Mammary epithelial cell (primary cell): ENCODE measurements at regions not wholly inside any gene's neighbourhood (a gene's known extent, or its start where the extent isn't known, plus 50 kb on each side); places are given as distances from the start of the nearest gene placed in this dataset.

Experiments used
- EZH2 ChIP-seq: IDR thresholded peaks from 2 replicates; pipeline ENCODE4 v1.6.1; 2012; ENCODE audit warnings: low read length, inconsistent platforms, borderline replicate concordance
- TF ChIP-seq, protein P1 (sequence below), 2 donors: IDR thresholded peaks in 1 of 2; conservative IDR thresholded peaks in 1 of 2; 2 replicates each; pipeline ENCODE4 v1.5.1; 2011 to 2012; ENCODE audit warnings: inconsistent platforms in 2 of 2, low read length in 2 of 2, mild to moderate bottlenecking in 2 of 2, control low read depth in 1 of 2, low read depth in 1 of 2; ENCODE audit not compliant: insufficient read depth in 1 of 2; ENCODE audit errors: extremely low read depth in 1 of 2

GRCh38 chr22:42217019-42217751, 53.3 kb downstream of the TCF20 start:
- TF ChIP-seq, protein P1, sequence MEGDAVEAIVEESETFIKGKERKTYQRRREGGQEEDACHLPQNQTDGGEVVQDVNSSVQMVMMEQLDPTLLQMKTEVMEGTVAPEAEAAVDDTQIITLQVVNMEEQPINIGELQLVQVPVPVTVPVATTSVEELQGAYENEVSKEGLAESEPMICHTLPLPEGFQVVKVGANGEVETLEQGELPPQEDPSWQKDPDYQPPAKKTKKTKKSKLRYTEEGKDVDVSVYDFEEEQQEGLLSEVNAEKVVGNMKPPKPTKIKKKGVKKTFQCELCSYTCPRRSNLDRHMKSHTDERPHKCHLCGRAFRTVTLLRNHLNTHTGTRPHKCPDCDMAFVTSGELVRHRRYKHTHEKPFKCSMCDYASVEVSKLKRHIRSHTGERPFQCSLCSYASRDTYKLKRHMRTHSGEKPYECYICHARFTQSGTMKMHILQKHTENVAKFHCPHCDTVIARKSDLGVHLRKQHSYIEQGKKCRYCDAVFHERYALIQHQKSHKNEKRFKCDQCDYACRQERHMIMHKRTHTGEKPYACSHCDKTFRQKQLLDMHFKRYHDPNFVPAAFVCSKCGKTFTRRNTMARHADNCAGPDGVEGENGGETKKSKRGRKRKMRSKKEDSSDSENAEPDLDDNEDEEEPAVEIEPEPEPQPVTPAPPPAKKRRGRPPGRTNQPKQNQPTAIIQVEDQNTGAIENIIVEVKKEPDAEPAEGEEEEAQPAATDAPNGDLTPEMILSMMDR (conservative IDR thresholded peaks at IDR 0.05 in 1 of 2, IDR thresholded peaks at IDR 0.05 in 1 of 2; ENCODE audit: extremely low read depth in 1 of 2, insufficient read depth in 1 of 2, low read depth in 1 of 2, low read length in 2 of 2): no peak
- TF ChIP-seq EZH2: no peak
